Ovary (tissue), 7 donors: ENCODE measurements at regions not wholly inside any gene's neighbourhood (a gene's known extent, or its start where the extent isn't known, plus 50 kb on each side); places are given as distances from the start of the nearest gene placed in this dataset.

Source experiments
- DNase-seq, 5 donors: peaks; one replicate each; pipeline ENCODE4 v3.0.0-alpha.2; 2019 to 2020
- H3K27ac ChIP-seq, 2 donors: fragments of 200-600 bp; one replicate each; pipeline versions ENCODE4 v1.5.1 to v1.8.0; 2019 to 2022
- H3K27me3 ChIP-seq: fragments of 200-600 bp; one replicate; pipeline ENCODE4 v1.8.0; 2022
- H3K36me3 ChIP-seq: fragments of 200-600 bp; sonication (generic); one replicate; pipeline ENCODE4 v1.5.1; 2019
- H3K4me1 ChIP-seq: one replicate; pipeline ENCODE4 v1.8.1; 2013; ENCODE audit warnings: mild to moderate bottlenecking, moderate library complexity; ENCODE audit not compliant: insufficient read depth
- H3K4me3 ChIP-seq: fragments of 200-600 bp; sonication (generic); one replicate; pipeline ENCODE4 v1.5.1; 2017
- H3K9me3 ChIP-seq, 2 donors: fragments of 200-600 bp in 1 of 2; sonication (generic) in 1 of 2; one replicate each; pipeline versions ENCODE4 v1.5.1 to v1.8.1; 2013 to 2019; ENCODE audit warnings: mild to moderate bottlenecking in 1 of 2, moderate library complexity in 1 of 2
- CTCF ChIP-seq, 3 donors: fragments of 450-650 bp in 2 of 3; fragments of 200-600 bp in 1 of 3; IDR thresholded peaks; one replicate each; pipeline versions ENCODE4 v1.5.1 to v1.8.0; 2016 to 2022; ENCODE audit warnings: antibody characterized with exemption in 3 of 3, mild to moderate bottlenecking in 1 of 3
- EP300 ChIP-seq: sonication (generic); formaldehyde crosslinking; IDR thresholded peaks from one replicate; pipeline ENCODE4 v1.6.1; 2017; ENCODE audit warnings: antibody characterized with exemption
- POLR2A ChIP-seq: fragments of 450-650 bp; IDR thresholded peaks from one replicate; pipeline ENCODE4 v1.6.1; 2017; ENCODE audit warnings: antibody characterized with exemption, mild to moderate bottlenecking, moderate library complexity
- WGBS, 3 donors: extraction: QIAGEN DNeasy Blood & Tissue Kit in 1 of 3; methylation state at CpG; one replicate each; pipeline versions ENCODE4 v1.1.5 to v1.1.7; 2013 to 2017; 5-methylcytosine and 5-hydroxymethylcytosine counted together
- intact Hi-C, 4 donors: fragments of 100-400 bp; cut with DNase I; formaldehyde crosslinking; loops; one replicate each; pipeline versions ENCODE4 v1.11.0 to v1.15.1; 2022 to 2023
- donor health status: DM: no; HTN: no; CAD: no; lungs with moderate emphysema.
- donor health status: DM: no; HTN: no; CAD: no.
- donor health status: Bipolar disorder and iron deficiency.
- donor health status: DM: no; HTN: no; CAD: no.
- donor health status: DM: yes; HTN: yes; CAD: no.

DNA sequence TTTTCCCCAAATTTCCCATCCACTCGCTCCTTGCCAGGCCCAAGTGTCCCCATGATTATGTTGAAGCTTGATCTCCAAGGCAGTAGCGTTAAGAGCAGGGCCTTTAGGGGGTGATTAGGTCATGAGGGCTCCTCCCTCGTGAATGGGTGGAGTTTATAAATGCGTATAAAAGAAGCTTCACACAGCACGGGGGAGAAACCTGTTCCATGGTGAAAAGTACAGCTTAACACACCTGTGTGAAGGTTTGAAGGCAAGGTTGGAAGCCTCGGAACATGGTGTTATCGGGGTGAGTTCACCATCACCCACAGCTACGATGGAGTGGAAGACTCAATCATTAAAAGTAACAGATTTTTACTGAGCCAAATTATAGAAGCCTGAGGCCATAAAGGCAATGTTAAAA lies 137.4 kb upstream of the ALKAL2 start:
- no peak for DNase-seq
- 71 to 83% (median 76%) methylated on average over 8 of the region's 8 CpGs for WGBS, 3 donors
- intact Hi-C loops: no loop called here

DNA sequence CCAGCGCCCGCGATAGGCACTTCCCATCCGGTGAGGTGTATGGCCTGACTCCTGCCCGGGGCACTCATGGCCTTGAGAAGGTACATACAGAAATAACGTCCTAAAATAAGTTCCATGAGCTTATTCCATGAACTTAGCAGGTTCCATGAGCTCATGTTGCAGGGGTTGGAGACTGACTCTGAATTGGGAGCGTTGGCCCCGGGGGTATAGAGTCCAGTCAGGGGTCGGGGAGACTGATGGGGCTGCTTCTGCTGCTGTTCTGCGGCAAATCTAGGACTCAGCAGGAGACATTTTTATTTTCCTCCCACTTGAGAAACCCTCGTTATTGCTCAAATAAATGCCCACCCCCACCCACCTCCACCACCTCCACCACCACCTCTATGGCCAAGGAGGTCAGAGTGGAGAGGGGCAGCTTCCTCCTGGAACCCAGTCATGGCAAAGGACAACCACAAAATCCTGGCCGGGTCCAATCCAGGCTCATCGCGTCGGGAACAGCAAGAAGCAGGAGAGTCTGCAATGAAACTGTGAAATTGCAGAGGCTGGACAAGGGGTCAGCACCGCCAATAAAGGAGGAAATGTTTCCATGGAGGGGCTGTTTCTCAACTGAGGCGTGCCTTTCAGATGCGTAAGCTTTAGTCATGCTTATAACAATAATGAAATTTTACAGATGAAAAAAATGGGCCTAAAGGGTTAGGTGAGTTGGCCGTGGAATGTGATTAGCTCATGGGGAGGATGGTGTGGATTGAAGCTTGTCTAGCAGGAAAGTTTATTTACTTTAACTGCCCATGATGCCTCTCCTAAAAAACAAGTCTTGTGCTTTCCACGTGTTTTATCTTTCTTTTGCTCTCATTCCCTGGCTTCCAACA lies 136.6 kb upstream of the ALKAL2 start:
- Histone ChIP-seq H3K4me1 (no peaks in the 10 kb centered on the region), H3K27me3 (no peaks in the 10 kb centered on the region), H3K27ac (no peak overlapping the region), H3K36me3 (no peaks in the 10 kb centered on the region), H3K9me3 (no peaks in the 10 kb centered on the region), H3K4me3 (no peak overlapping the region)
- WGBS, 3 donors: 78 to 84% (median 84%) methylated on average over 20 of the region's 20 CpGs
- no peak for TF ChIP-seq EP300
- TF ChIP-seq POLR2A: no peak
- no peak for TF ChIP-seq CTCF (IDR thresholded peaks at IDR 0.05)
- intact Hi-C loops: no loop called here
- DNase-seq: no peak

More for the DNA sequence above, 137.4 kb upstream of the ALKAL2 start:
- no peak for TF ChIP-seq CTCF (IDR thresholded peaks at IDR 0.05)
- TF ChIP-seq POLR2A: no peak
- no peak for TF ChIP-seq EP300
- H3K9me3 ChIP-seq: no peaks in the 10 kb centered on the region
- H3K27me3 ChIP-seq: no peaks in the 10 kb centered on the region
- no peaks in the 10 kb centered on the region for H3K4me1 ChIP-seq
- no peak overlapping the region for H3K27ac ChIP-seq
- H3K4me3 ChIP-seq: no peak overlapping the region
- no peaks in the 10 kb centered on the region for H3K36me3 ChIP-seq

GRCh38 chr2:423479-423878 lies 135.6 kb upstream of the ALKAL2 start:
- Histone ChIP-seq H3K36me3 (no peaks in the 10 kb centered on the region), H3K4me1 (no peaks in the 10 kb centered on the region), H3K4me3 (no peak overlapping the region), H3K27ac (no peak overlapping the region), H3K9me3 (no peaks in the 10 kb centered on the region), H3K27me3 (no peaks in the 10 kb centered on the region)
- TF ChIP-seq POLR2A: no peak
- no peak for TF ChIP-seq CTCF (IDR thresholded peaks at IDR 0.05)
- no peak for TF ChIP-seq EP300
- no peak for DNase-seq
- WGBS, 3 donors: 65 to 80% (median 70%) methylated on average over 10 of the region's 10 CpGs
- intact Hi-C loops: no loop called here

- Histone ChIP-seq H3K36me3 (no peaks in the 10 kb centered on the region), H3K27ac (no peak overlapping the region), H3K27me3 (no peaks in the 10 kb centered on the region), H3K4me1 (no peaks in the 10 kb centered on the region), H3K9me3 (no peaks in the 10 kb centered on the region), H3K4me3 (no peak overlapping the region)
- intact Hi-C loops: no loop called here
- 83% methylated on average over 14 of the region's 14 CpGs for WGBS, 3 donors
- DNase-seq: no peak
- TF ChIP-seq EP300 (no peak), POLR2A (no peak), CTCF (IDR thresholded peaks at IDR 0.05) (no peak)
Observed at GRCh38 chr2:422676-423435, 135.0 kb upstream of the ALKAL2 start.
